SK-N-SH treated with all-trans-retinoic acid at 6 μM for 48 hours (cell line): ENCODE measurements at regions not wholly inside any gene's neighbourhood (a gene's known extent, or its start where the extent isn't known, plus 50 kb on each side); places are given as distances from the start of the nearest gene placed in this dataset.

ENCODE experiments used
- ATAC-seq: fragments of 200-7000 bp; cut with Tn5 transposase; 3 replicates; pipeline ENCODE4 v1.9.1; 2020; ENCODE audit warnings: mild to moderate bottlenecking, moderate library complexity
- ARNTL ChIP-seq: fragments of 450-650 bp; formaldehyde crosslinking; IDR thresholded peaks from 2 replicates; pipeline ENCODE4 v1.5.0; 2020; ENCODE audit warnings: low read depth, mild to moderate bottlenecking, moderate library complexity, borderline replicate concordance
- BACH2 ChIP-seq: fragments of 250-450 bp; sonication (Bioruptor Pico); IDR thresholded peaks from 2 replicates; pipeline ENCODE4 v1.9.0; 2021; ENCODE audit warnings: mild to moderate bottlenecking, borderline replicate concordance
- CSDC2 ChIP-seq: fragments of 250-450 bp; sonication (Bioruptor Pico); IDR thresholded peaks from 2 replicates; pipeline ENCODE4 v1.5.0; 2020; ENCODE audit warnings: mild to moderate bottlenecking, moderate library complexity
- ESRRG ChIP-seq: fragments of 250-450 bp; sonication (Bioruptor Pico); IDR thresholded peaks from 2 replicates; pipeline ENCODE4 v1.6.1; 2021; ENCODE audit warnings: mild to moderate bottlenecking
- GLIS3 ChIP-seq: fragments of 250-450 bp; sonication (Bioruptor Pico); IDR thresholded peaks from 2 replicates; pipeline ENCODE4 v1.5.0; 2020; ENCODE audit warnings: mild to moderate bottlenecking, moderate library complexity
- ISL1 ChIP-seq: fragments of 250-450 bp; sonication (Bioruptor Pico); IDR thresholded peaks from 2 replicates; pipeline ENCODE4 v2.1.2; 2022; ENCODE audit warnings: mild to moderate bottlenecking, moderate library complexity
- OSR1 ChIP-seq: fragments of 250-450 bp; sonication (Bioruptor Pico); IDR thresholded peaks from 2 replicates; pipeline ENCODE4 v1.8.0; 2022; ENCODE audit warnings: moderate library complexity, mild to moderate bottlenecking, inconsistent platforms
- PPARA ChIP-seq: fragments of 250-450 bp; sonication (Bioruptor Pico); IDR thresholded peaks from 2 replicates; pipeline ENCODE4 v1.5.0; 2020; ENCODE audit warnings: mild to moderate bottlenecking, borderline replicate concordance
- RARB ChIP-seq: fragments of 250-450 bp; sonication (Bioruptor Pico); IDR thresholded peaks from 2 replicates; pipeline ENCODE4 v1.8.0; 2021; ENCODE audit warnings: mild to moderate bottlenecking, moderate library complexity
- SNAI2 ChIP-seq: fragments of 250-450 bp; sonication (Bioruptor Pico); IDR thresholded peaks from 2 replicates; pipeline ENCODE4 v1.5.0; 2020; ENCODE audit warnings: mild to moderate bottlenecking, moderate library complexity
- TCF4 ChIP-seq: fragments of 250-450 bp; sonication (Bioruptor Pico); IDR thresholded peaks from 2 replicates; pipeline ENCODE4 v1.8.0; 2021; ENCODE audit warnings: mild to moderate bottlenecking, moderate library complexity, borderline replicate concordance
- TOX ChIP-seq: fragments of 250-450 bp; sonication (Bioruptor Pico); IDR thresholded peaks from 2 replicates; pipeline ENCODE4 v1.8.0; 2021; ENCODE audit warnings: mild to moderate bottlenecking, moderate library complexity, borderline replicate concordance
- ZC3H10 ChIP-seq: fragments of 250-450 bp; sonication (Bioruptor Pico); IDR thresholded peaks from 2 replicates; pipeline ENCODE4 v1.5.1; 2021; ENCODE audit warnings: mild to moderate bottlenecking, moderate library complexity
- ZFP3 ChIP-seq: fragments of 250-450 bp; sonication (Bioruptor Pico); IDR thresholded peaks from 2 replicates; pipeline ENCODE4 v1.5.0; 2020; ENCODE audit warnings: mild to moderate bottlenecking, moderate library complexity
- ZFP30 ChIP-seq: fragments of 450-650 bp; formaldehyde crosslinking; IDR thresholded peaks from 2 replicates; pipeline ENCODE4 v1.5.0; 2022; ENCODE audit warnings: mild to moderate bottlenecking, moderate library complexity
- ZNF565 ChIP-seq: fragments of 450-650 bp; formaldehyde crosslinking; conservative IDR thresholded peaks from 2 replicates; pipeline ENCODE4 v1.5.0; 2020; ENCODE audit warnings: low read depth, mild to moderate bottlenecking, moderate library complexity
- ZNF8 ChIP-seq: fragments of 450-650 bp; formaldehyde crosslinking; IDR thresholded peaks from 2 replicates; pipeline ENCODE4 v1.5.0; 2020; ENCODE audit warnings: mild to moderate bottlenecking, moderate library complexity
- TF ChIP-seq, protein P1 (sequence below): fragments of 250-450 bp; sonication (Bioruptor Pico); IDR thresholded peaks from 2 replicates; pipeline ENCODE4 v1.5.1; 2021; ENCODE audit warnings: mild to moderate bottlenecking, moderate library complexity
- TF ChIP-seq, protein P2 (sequence below): fragments of 250-450 bp; sonication (Bioruptor Pico); IDR thresholded peaks from 2 replicates; pipeline ENCODE4 v1.5.0; 2020; ENCODE audit warnings: mild to moderate bottlenecking, moderate library complexity
- TF ChIP-seq, protein P3 (sequence below): fragments of 250-450 bp; sonication (Bioruptor Pico); IDR thresholded peaks from 2 replicates; pipeline ENCODE4 v1.8.0; 2021; ENCODE audit warnings: low read depth, mild to moderate bottlenecking, moderate library complexity, borderline replicate concordance

DNA sequence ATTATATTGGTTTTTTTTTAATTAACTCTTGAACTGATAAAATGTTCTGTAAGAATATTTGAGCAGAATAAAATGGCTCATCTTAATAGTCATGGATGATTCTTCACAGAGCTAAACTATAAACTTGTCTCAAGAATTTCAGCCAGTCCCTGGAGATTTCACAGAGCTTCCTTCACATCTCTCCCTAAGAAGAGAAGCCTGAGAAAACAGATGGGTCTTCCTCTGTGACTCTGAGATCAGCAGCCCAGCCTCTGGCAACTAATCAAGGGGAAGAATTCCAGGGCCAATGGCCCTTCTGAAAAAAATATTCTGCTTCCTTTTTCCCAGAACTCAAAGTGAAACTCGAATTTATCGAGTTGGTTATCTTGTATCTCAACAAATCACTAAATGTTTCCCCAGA lies 122.2 kb upstream of the ITGA1 start:
- TF ChIP-seq ZNF565 (no peak), ISL1 (peak; percentile 63)
- ATAC-seq: peak; percentile 43; the same call in 1 of the 3 replicates

DNA sequence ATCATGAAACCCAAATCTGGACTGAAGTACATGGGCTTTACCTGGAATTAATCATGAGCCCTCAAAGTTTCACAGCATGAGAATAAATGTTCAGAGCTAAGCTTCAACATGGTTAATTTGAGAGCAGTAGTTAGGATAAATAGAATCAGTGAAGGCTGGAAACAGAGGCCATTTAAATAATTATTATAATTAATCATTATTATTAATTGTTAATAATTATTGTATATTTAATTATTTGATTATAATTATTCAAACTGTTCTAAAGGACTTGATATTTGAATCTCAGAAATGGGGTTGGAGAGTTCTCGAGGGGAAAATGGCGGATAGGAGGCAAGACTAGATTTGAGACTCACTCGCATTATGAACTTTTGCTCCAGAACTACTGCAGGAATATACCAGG lies 119.6 kb upstream of the ITGA1 start:
- TF ChIP-seq, protein P1, sequence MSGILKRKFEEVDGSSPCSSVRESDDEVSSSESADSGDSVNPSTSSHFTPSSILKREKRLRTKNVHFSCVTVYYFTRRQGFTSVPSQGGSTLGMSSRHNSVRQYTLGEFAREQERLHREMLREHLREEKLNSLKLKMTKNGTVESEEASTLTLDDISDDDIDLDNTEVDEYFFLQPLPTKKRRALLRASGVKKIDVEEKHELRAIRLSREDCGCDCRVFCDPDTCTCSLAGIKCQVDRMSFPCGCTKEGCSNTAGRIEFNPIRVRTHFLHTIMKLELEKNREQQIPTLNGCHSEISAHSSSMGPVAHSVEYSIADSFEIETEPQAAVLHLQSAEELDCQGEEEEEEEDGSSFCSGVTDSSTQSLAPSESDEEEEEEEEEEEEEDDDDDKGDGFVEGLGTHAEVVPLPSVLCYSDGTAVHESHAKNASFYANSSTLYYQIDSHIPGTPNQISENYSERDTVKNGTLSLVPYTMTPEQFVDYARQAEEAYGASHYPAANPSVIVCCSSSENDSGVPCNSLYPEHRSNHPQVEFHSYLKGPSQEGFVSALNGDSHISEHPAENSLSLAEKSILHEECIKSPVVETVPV (CRISPR knock-in tag): no peak
- TF ChIP-seq GLIS3 (CRISPR knock-in tag) (no peak), ARNTL (CRISPR knock-in tag) (no peak), ZFP30 (CRISPR knock-in tag) (no peak), PPARA (no peak), ZNF565 (no peak), TCF4 (CRISPR knock-in tag) (no peak)
- TF ChIP-seq, protein P2, sequence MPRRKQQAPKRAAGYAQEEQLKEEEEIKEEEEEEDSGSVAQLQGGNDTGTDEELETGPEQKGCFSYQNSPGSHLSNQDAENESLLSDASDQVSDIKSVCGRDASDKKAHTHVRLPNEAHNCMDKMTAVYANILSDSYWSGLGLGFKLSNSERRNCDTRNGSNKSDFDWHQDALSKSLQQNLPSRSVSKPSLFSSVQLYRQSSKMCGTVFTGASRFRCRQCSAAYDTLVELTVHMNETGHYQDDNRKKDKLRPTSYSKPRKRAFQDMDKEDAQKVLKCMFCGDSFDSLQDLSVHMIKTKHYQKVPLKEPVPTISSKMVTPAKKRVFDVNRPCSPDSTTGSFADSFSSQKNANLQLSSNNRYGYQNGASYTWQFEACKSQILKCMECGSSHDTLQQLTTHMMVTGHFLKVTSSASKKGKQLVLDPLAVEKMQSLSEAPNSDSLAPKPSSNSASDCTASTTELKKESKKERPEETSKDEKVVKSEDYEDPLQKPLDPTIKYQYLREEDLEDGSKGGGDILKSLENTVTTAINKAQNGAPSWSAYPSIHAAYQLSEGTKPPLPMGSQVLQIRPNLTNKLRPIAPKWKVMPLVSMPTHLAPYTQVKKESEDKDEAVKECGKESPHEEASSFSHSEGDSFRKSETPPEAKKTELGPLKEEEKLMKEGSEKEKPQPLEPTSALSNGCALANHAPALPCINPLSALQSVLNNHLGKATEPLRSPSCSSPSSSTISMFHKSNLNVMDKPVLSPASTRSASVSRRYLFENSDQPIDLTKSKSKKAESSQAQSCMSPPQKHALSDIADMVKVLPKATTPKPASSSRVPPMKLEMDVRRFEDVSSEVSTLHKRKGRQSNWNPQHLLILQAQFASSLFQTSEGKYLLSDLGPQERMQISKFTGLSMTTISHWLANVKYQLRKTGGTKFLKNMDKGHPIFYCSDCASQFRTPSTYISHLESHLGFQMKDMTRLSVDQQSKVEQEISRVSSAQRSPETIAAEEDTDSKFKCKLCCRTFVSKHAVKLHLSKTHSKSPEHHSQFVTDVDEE (CRISPR knock-in tag): no peak
- TF ChIP-seq, all 23 proteins: peak for 0
- ATAC-seq: no peak

DNA sequence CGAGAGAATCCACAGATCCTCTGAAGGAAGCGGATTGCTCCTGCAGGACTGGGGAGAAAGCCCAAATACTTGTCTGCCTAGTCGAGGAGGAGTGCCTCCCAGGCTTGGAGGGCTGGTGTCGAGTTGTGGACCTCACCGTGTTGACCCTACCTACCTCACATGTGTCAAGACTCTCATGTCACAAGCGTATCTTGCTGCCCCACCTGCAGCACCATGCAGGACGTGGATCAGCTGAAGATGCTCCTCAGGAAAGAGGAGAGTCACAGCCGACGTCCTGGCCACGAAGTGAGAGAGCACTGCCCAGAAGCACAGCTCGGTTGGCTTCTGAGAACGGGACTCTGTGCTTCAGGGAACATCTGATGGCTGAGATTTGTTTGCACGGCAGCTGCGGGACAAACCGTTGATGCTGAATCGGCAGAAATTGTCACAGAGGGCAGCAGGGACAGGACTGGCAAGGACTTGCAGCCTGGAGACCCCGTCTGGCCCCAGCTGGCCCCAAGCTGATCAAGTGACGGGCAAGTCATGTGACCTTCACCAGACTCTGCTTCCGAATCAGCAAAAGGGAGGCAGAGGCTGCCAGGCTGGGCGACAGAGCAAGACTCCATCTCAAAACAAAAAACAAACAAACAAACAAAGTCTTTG lies 119.1 kb upstream of the ITGA1 start:
- no peak for ATAC-seq
- no peak for TF ChIP-seq ZNF565
- TF ChIP-seq, protein P3, sequence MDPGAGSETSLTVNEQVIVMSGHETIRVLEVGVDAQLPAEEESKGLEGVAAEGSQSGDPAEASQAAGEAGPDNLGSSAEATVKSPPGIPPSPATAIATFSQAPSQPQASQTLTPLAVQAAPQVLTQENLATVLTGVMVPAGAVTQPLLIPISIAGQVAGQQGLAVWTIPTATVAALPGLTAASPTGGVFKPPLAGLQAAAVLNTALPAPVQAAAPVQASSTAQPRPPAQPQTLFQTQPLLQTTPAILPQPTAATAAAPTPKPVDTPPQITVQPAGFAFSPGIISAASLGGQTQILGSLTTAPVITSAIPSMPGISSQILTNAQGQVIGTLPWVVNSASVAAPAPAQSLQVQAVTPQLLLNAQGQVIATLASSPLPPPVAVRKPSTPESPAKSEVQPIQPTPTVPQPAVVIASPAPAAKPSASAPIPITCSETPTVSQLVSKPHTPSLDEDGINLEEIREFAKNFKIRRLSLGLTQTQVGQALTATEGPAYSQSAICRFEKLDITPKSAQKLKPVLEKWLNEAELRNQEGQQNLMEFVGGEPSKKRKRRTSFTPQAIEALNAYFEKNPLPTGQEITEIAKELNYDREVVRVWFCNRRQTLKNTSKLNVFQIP (CRISPR knock-in tag): no peak
- no peak for TF ChIP-seq ZC3H10 (CRISPR knock-in tag)
- TF ChIP-seq, protein P2 (CRISPR knock-in tag): no peak
- no peak for TF ChIP-seq OSR1 (CRISPR knock-in tag)
- TF ChIP-seq ZNF8 (CRISPR knock-in tag): no peak
- no peak for TF ChIP-seq ESRRG
- TF ChIP-seq, protein P1 (CRISPR knock-in tag): no peak
- TF ChIP-seq PPARA: no peak
- TF ChIP-seq TOX (CRISPR knock-in tag): no peak
- TF ChIP-seq ZFP3 (CRISPR knock-in tag): no peak
- TF ChIP-seq ARNTL (CRISPR knock-in tag): no peak
- no peak for TF ChIP-seq CSDC2 (CRISPR knock-in tag)
- TF ChIP-seq SNAI2 (CRISPR knock-in tag): no peak
- no peak for TF ChIP-seq ZFP30 (CRISPR knock-in tag)
- no peak for TF ChIP-seq RARB
- no peak for TF ChIP-seq BACH2 (CRISPR knock-in tag)
- no peak for TF ChIP-seq ISL1
- TF ChIP-seq, all 23 proteins: peak for 0
